GM19372 (cell line): ENCODE measurements at regions not wholly inside any gene's neighbourhood (a gene's known extent, or its start where the extent isn't known, plus 50 kb on each side); places are given as distances from the start of the nearest gene placed in this dataset.
"Not testable (repeated sequence)": the region's sequence is repeated elsewhere in the genome, so short reads cannot be mapped to it uniquely, and the experiment has no call there.

Source experiments
- ATAC-seq: cut with Tn5 transposase; IDR thresholded peaks from one replicate; pipeline ENCODE4 v1.9.1; 2021; ENCODE audit warnings: mild to moderate bottlenecking, low read depth, moderate library complexity; ENCODE audit not compliant: unreplicated experiment

DNA sequence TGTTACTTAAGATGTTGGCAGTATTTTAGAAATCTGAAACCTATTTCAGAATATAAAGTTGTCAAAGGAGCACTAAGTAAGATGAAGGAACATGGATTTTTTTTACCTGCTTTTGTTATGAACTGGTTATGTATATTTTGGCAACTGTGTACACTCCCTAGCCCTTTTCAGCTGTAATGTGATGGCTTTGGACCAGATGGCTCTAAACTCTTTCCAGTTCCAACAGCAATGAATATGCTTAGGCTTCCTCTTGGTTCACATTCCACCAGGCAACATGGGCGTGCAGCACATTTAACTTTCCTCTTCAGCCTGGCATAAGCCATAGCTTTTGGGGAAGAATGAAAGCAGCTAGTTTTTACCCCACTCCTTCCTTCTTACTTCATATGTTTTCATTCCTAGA, 95.6 kb upstream of the ADAMTS5 start:
- ATAC-seq: no peak

GRCh38 chr21:27061770-27062169, 94.9 kb upstream of the ADAMTS5 start:
- ATAC-seq: no peak

DNA sequence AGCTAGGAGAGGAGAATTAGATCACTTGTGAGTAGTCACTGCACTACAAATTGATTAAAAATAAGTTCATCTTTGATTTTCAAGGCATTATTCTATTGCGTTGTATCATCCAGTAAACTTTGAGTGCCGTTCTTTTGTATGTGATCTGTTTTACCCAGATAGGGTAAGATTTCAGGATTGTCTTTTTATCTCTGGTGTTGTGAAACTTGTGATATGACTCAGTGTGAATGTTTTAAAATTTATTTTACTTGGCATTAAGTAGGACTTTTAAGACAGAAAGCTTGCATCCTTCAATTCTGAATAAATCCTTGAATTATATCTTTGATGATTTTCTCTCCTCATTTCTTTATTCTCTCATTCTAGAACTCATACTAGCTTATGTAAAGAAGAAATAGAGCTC, 93.3 kb upstream of the ADAMTS5 start:
- no peak for ATAC-seq

DNA sequence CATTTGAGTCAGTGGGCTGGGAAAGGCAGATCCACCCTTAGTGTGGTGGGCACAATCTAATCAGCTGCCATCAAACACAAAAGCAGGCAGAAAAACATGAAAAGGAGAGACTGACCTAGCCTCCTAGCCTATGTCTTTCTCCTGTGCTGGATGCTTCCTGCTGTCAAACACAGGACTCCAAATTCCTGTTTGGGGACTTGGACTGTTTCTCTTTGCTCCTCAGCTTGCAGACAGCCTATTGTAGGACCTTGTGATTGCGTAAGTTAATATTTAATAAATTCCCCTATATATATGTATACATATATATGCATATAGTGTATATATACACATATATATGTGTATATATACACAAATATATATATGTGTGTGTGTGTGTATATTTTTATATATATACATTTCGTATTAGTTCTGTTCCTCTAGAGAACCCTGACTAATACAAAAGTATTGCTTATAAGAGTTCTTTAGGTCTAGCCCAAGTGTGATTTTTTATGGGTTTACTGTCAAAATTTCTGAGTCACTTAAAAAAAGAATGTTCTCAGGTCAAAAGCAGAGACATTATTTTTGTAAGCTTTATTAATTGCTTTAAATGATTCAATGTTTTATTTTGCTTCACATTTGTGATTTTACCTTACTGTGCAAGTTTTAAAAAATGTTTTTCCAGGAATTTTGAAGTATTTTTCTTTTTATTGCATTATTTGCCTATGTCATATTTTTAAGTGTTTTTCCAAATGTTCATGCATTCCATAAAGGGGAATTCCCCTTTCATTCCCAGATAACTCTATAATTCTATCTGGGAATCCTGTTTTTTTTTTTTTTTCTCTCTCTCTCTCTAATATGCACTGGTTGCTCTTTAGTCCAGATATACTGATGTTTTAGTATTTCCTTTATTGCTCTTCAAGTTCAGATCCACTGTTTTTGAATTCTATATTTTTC, 92.1 kb upstream of the ADAMTS5 start:
- no peak for ATAC-seq

GRCh38 chr21:27057997-27058396, 91.1 kb upstream of the ADAMTS5 start:
- ATAC-seq: no peak

- ATAC-seq: no peak
Observed at GRCh38 chr21:27047658-27048314, 80.9 kb upstream of the ADAMTS5 start.

DNA sequence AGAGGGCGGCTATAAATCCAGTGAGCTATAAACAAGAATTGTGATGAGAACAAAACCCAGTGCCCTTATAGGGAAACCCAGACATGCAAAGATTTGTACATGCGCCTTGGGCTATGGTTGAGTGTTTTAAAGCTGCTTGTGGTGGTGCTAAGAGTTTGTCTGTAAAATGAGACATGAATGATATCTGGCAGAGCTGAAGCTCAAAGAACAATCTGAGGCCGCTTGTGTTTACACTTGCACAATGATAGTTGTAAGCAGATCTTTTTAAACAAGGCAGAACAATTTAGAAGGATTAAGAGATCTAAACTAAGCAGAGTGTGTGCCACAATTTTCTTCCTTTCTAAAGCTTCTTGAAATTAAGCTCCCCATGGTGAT, 80.4 kb upstream of the ADAMTS5 start:
- no peak for ATAC-seq

DNA sequence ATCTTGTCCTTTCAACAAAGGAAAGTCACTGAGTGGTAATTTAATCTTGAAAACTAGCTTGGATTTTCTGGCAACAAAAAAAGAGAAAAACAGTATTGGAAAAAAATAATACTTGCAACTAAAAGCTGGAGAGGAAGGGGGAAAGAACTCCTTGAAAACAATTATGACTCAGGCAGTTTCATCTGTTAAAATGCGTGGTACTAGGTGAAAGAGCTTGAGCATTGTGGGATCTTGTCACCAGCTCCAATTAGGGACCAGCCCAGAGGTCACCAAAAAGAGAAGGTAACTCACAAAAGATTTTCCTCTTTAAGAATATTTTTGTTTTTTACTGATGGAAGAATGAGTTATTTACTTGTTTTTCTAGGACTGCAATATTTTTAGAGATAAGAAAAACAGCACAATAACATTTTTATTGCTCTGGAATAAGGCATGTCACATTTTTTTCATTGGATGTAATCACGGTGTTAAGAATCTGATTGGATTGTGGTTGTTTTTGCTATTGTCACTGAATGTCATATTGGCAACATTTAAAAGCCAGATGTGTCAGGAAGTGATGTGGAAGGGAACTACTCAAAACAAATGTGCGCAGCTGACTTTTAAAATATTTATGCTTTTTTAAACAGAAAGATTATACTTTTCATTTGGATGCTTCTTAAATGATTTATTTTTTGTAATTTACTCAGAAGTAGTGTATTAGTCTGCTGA, 78.5 kb upstream of the ADAMTS5 start:
- no peak for ATAC-seq

- no peak for ATAC-seq
Observed at GRCh38 chr21:27043377-27043776, 76.5 kb upstream of the ADAMTS5 start.

- ATAC-seq: no peak
Observed at GRCh38 chr21:27040738-27041469, 74.0 kb upstream of the ADAMTS5 start.

DNA sequence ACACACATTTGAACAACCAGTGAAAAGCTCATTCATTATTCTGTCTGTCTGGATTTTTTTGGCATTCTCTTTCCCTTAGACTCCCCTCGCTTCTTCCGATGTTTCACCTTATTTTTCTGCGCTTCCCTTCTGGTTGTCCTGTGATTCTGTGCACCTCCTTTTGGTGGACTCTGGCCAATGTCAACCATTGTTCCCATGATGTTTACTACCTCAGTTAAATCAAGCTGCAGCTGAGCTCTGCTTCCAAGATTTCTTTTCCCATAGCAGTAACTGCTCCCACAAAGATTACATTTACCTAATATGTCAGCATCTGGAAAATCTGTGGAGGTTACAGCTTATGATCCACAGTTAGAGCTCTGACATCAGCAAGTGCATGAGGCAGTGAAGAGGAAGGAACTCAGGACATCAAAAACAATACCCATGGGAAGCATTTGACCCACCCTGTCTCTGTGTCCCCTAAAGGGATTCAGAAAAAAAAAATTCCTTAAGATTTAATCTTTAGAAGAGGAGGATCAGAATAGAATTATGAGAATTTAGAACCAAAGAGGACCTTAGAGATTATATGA, 69.9 kb upstream of the ADAMTS5 start:
- ATAC-seq: no peak

- no peak for ATAC-seq
Observed at GRCh38 chr21:27035791-27036190, 68.9 kb upstream of the ADAMTS5 start.

DNA sequence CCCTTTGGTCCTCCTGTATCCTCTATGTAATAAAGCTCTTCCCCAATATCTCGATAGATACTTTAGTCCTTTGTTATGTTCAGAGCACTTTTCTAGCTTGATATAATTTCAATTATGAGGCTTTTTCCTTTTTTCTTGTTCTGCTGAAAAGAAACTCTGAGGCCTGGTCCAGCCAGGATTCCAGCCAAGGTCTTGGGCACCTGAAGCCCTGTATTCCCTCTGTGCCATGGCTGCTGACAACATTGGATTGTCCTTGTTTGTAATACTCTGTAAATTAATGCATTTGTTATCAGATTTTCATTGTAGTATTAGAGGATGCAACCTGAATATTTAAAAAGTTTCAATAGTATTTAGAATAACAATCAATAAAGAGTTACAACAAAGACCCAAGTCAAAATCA, 67.9 kb upstream of the ADAMTS5 start:
- ATAC-seq: no peak

GRCh38 chr21:27033471-27033870, 66.6 kb upstream of the ADAMTS5 start:
- no peak for ATAC-seq

DNA sequence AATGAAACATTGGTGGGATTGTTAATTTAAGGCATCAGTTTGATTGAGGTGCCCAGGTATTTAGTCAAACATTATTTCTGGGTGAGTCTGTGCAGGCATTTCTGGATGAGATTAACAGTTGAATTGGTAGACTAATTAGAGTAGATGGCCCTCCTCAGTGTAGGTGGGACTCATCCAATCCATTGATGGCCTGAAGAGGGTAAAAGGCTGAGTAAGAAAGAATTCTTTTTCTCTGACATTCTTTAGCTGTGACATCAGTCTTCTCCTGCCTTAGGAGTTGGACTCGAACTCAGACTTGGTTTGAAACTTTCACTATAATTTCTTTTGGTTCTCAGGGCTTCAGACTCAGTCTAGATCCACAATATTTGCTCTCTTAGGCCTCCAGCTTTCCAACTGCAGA, 59.6 kb upstream of the ADAMTS5 start:
- no peak for ATAC-seq

DNA sequence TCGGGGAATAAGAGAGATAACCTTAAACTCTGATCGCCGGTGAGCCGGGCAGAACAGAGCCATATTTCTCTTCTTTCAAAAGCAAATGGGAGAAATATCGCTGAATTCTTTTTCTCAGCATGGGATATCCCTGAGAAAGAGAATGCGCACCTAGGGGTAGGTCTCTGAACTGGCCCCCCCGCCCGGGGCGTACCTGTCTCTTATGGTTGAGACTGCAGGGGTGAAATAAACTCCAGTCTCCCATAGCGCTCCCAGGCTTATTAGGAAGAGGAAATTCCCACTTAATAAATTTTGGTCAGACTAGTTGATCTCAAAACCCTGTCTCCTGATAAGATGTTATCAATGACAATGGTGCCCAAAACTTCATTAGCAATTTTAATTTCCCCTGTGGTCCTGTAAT, 58.8 kb upstream of the ADAMTS5 start:
- ATAC-seq: not testable (repeated sequence)

DNA sequence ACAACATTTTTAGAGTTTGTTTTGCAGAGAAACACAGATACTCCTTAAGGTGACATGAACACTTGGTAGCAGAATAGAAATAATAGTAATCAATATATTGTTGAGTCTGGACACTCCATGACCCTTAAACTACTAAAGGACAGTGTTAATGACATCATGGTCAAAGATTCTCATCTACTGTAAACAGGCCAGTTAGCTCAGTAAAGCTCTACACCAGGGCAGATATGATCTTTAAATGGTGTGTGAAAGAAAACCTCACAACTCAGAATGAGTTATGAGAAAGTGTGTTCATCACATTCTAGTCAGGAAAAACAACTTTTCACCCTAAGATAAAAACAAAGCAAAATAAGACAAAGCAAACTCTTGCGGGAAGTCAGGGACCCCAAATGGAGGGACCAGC, 58.1 kb upstream of the ADAMTS5 start:
- no peak for ATAC-seq

DNA sequence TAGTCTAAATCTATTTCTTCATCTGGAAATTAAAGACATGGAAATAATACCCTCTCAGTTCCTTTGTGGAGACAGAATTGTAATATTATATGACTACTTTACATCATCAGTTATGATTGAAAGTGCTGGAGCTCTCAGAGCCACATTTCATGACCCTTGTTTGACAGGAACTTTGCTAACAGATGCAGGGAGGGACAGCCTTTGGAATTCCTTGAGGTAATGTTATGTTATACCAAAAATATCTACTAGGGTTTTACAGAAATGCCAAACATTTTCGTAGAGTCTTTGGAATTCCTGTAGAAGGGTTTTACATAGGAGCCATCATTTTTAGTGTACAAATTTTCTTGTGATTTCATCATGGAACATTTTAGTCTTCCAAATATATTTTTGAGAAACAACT, 57.4 kb upstream of the ADAMTS5 start:
- no peak for ATAC-seq

DNA sequence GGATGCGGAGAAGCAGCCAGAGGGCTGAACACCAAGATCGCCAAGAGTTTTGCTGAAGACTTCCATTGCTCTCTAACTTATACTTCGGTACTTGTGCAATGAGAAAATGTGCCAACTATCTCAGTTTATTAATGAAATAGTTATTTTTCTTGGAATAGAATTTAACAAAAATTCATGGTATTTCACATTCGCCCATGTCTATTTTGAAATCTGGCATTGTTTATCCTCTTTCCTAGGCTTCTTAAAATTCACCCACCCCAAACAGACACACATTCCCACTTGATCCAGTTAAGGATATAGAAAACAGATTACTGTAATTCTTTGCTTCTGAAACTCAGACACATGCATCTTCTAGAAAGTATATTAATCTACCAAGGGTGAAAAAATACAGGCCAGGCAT, 56.3 kb upstream of the ADAMTS5 start:
- ATAC-seq: no peak

- ATAC-seq: no peak
Observed at GRCh38 chr21:27021801-27022200, 54.9 kb upstream of the ADAMTS5 start.
